GM12892 (cell line): ENCODE measurements at regions not wholly inside any gene's neighbourhood (a gene's known extent, or its start where the extent isn't known, plus 50 kb on each side); places are given as distances from the start of the nearest gene placed in this dataset.

ENCODE experiments used
- POLR2A ChIP-seq: IDR thresholded peaks from 2 replicates; pipeline ENCODE4 v1.6.1; 2011; ENCODE audit warnings: low read depth, low read length, control low read depth
- POLR2AphosphoS5 ChIP-seq: IDR thresholded peaks from 2 replicates; pipeline ENCODE4 v1.6.1; 2011; ENCODE audit warnings: low read depth, low read length, control low read depth

- TF ChIP-seq POLR2AphosphoS5, result no peak
- no peak for TF ChIP-seq POLR2A
Observed at GRCh38 chr11:122600290-122600689, 55.2 kb upstream of the UBASH3B start.
